Left cardiac atrium (tissue), 4 donors: ENCODE measurements at regions not wholly inside any gene's neighbourhood (a gene's known extent, or its start where the extent isn't known, plus 50 kb on each side); places are given as distances from the start of the nearest gene placed in this dataset.
"Not testable (repeated sequence)": the region's sequence is repeated elsewhere in the genome, so short reads cannot be mapped to it uniquely, and the experiment has no call there.

ENCODE experiments used
- ATAC-seq, 2 donors: fragments of 200-7000 bp; cut with Tn5 transposase; one replicate each; pipeline ENCODE4 v1.9.1; 2020; ENCODE audit warnings: mild to moderate bottlenecking in 2 of 2, moderate library complexity in 2 of 2
- DNase-seq: peaks from one replicate; pipeline ENCODE4 v3.0.0-alpha.2; 2020
- intact Hi-C, 2 donors: fragments of 100-400 bp; cut with DNase I; formaldehyde crosslinking; loops; one replicate each; pipeline versions ENCODE4 v1.14.1 to v1.15.1; 2022 to 2023
- donor health status: DM: no; HTN: yes; CAD: no.
- donor health status: DM: no; HTN: yes; CAD: no; lungs with severe emphysema.
- donor health status: DM: yes; HTN: yes; CAD: no.
- donor health status: Dilated cardiomyopathy.

- no peak for ATAC-seq
- intact Hi-C loops, result no loop called here
- DNase-seq, result no peak
Observed at GRCh38 chr5:111996574-111996973, 239.6 kb upstream of the NREP start.

GRCh38 chr5:111995701-111996100 is 238.7 kb upstream of the NREP start:
- no peak for DNase-seq
- intact Hi-C loops, result no loop called here
- ATAC-seq, result no peak

GRCh38 chr5:111993242-111993641 is 236.2 kb upstream of the NREP start:
- ATAC-seq, result no peak
- intact Hi-C loops, result no loop called here

GRCh38 chr5:111984044-111984443 is 227.1 kb upstream of the NREP start:
- ATAC-seq, result peak in 1 of 2 donors; percentile 78
- intact Hi-C loops, result no loop called here
- DNase-seq, result no peak

More at GRCh38 chr5:111993242-111993641, 236.2 kb upstream of the NREP start:
- no peak for DNase-seq

- intact Hi-C loops, result no loop called here
- ATAC-seq, result no peak
- DNase-seq, result no peak
Observed at GRCh38 chr5:111983459-111983858, 226.5 kb upstream of the NREP start.

GRCh38 chr5:111977436-111977829 is 220.4 kb upstream of the NREP start:
- DNase-seq, result no peak
- ATAC-seq, result no peak
- intact Hi-C loops, result no loop called here

GRCh38 chr5:111976705-111977435 is 219.9 kb upstream of the NREP start:
- DNase-seq, result no peak
- intact Hi-C loops, result no loop called here
- ATAC-seq, result no peak

GRCh38 chr5:111975133-111975532 is 218.1 kb upstream of the NREP start:
- intact Hi-C loops, result no loop called here

GRCh38 chr5:111973961-111974360 is 217.0 kb upstream of the NREP start:
- intact Hi-C loops, result no loop called here
- no peak for ATAC-seq
- DNase-seq, result no peak

More at GRCh38 chr5:111975133-111975532, 218.1 kb upstream of the NREP start:
- no peak for ATAC-seq
- no peak for DNase-seq

- no peak for DNase-seq
- no peak for ATAC-seq
- intact Hi-C loops, result no loop called here
Observed at GRCh38 chr5:111972548-111972947, 215.6 kb upstream of the NREP start.

- ATAC-seq, result no peak
- intact Hi-C loops, result no loop called here
- no peak for DNase-seq
Observed at GRCh38 chr5:111972080-111972479, 215.1 kb upstream of the NREP start.

GRCh38 chr5:111968459-111968858 is 211.5 kb upstream of the NREP start:
- ATAC-seq (peak; percentile 55 to 76), DNase-seq (no peak)
- intact Hi-C loops, result no loop called here

GRCh38 chr5:111967463-111967862 is 210.5 kb upstream of the NREP start:
- intact Hi-C loops, result no loop called here
- ATAC-seq (no peak), DNase-seq (no peak)

- DNase-seq, result no peak
- no peak for ATAC-seq
- intact Hi-C loops, result no loop called here
Observed at GRCh38 chr5:111966290-111966689, 209.3 kb upstream of the NREP start.

- no peak for DNase-seq
- ATAC-seq, result no peak
- intact Hi-C loops, result no loop called here
Observed at GRCh38 chr5:111963555-111963954, 206.6 kb upstream of the NREP start.

GRCh38 chr5:111962906-111963305 is 205.9 kb upstream of the NREP start:
- intact Hi-C loops, result no loop called here
- ATAC-seq (no peak), DNase-seq (no peak)

- ATAC-seq, result peak; percentile 53 to 65
Observed at GRCh38 chr5:111961862-111962261, 204.9 kb upstream of the NREP start.

GRCh38 chr5:111960476-111961215 is 203.7 kb upstream of the NREP start:
- DNase-seq (no peak), ATAC-seq (peak; percentile 53 to 64)
- intact Hi-C loops, result no loop called here

More at GRCh38 chr5:111961862-111962261, 204.9 kb upstream of the NREP start:
- DNase-seq, result no peak
- intact Hi-C loops, result no loop called here

GRCh38 chr5:111958851-111959250 is 201.9 kb upstream of the NREP start:
- ATAC-seq (no peak), DNase-seq (no peak)
- intact Hi-C loops, result no loop called here

GRCh38 chr5:111956765-111957164 is 199.8 kb upstream of the NREP start:
- intact Hi-C loops, ATAC-seq, DNase-seq: not testable (repeated sequence)
